GM23248 (cell line): ENCODE measurements at regions not wholly inside any gene's neighbourhood (a gene's known extent, or its start where the extent isn't known, plus 50 kb on each side); places are given as distances from the start of the nearest gene placed in this dataset.

Experiments
- EZH2 ChIP-seq: fragments of 200-600 bp; sonication (generic); IDR thresholded peaks from 2 replicates; pipeline ENCODE4 v1.6.1; 2018; ENCODE audit warnings: antibody characterized with exemption, mild to moderate bottlenecking; ENCODE audit not compliant: insufficient read depth, poor library complexity, severe bottlenecking
- EZH2phosphoT487 ChIP-seq: fragments of 200-600 bp; sonication (generic); IDR thresholded peaks from 2 replicates; pipeline ENCODE4 v1.6.1; 2018; ENCODE audit warnings: antibody characterized with exemption, moderate library complexity, mild to moderate bottlenecking, low read depth; ENCODE audit not compliant: insufficient read depth

- no peak for TF ChIP-seq EZH2phosphoT487
- no peak for TF ChIP-seq EZH2
Observed at GRCh38 chr7:112701456-112701855, 88.7 kb downstream of the TMEM168 start.
